Loucy (cell line): ENCODE measurements at regions not wholly inside any gene's neighbourhood (a gene's known extent, or its start where the extent isn't known, plus 50 kb on each side); places are given as distances from the start of the nearest gene placed in this dataset.

Source experiments
- H2AFZ ChIP-seq: fragments of 200-600 bp; sonication (generic); 2 replicates; pipeline ENCODE4 v1.6.0; 2016; ENCODE audit warnings: antibody characterized with exemption, mild to moderate bottlenecking, low read length, moderate library complexity
- H3F3A ChIP-seq: fragments of 200-600 bp; 2 replicates; pipeline ENCODE4 v1.6.0; 2016; ENCODE audit warnings: antibody characterized with exemption, low read depth, mild to moderate bottlenecking
- H3K27me3 ChIP-seq: fragments of 200-600 bp; sonication (generic); 2 replicates; pipeline ENCODE4 v1.6.1; 2014; ENCODE audit warnings: low read length, mild to moderate bottlenecking; ENCODE audit not compliant: insufficient read depth, poor library complexity, severe bottlenecking
- H3K36me3 ChIP-seq: fragments of 200-600 bp; sonication (generic); 2 replicates; pipeline ENCODE4 v1.6.1; 2016; ENCODE audit warnings: low read length; ENCODE audit not compliant: insufficient read depth
- H3K4me1 ChIP-seq: fragments of 200-600 bp; sonication (generic); 2 replicates; pipeline ENCODE4 v1.5.1; 2014; ENCODE audit warnings: low read length, mild to moderate bottlenecking; ENCODE audit not compliant: insufficient read depth, poor library complexity, severe bottlenecking
- H3K4me2 ChIP-seq: fragments of 200-600 bp; sonication (generic); 2 replicates; pipeline ENCODE4 v1.6.0; 2014; ENCODE audit warnings: antibody characterized with exemption, low read length, low read depth, mild to moderate bottlenecking; ENCODE audit not compliant: poor library complexity, severe bottlenecking
- H3K4me3 ChIP-seq: fragments of 200-600 bp; sonication (generic); 2 replicates; pipeline ENCODE4 v1.5.1; 2014; ENCODE audit warnings: low read length, mild to moderate bottlenecking, mixed read lengths; ENCODE audit not compliant: poor library complexity, severe bottlenecking
- H3K79me2 ChIP-seq: fragments of 200-600 bp; sonication (generic); 2 replicates; pipeline ENCODE4 v1.6.1; 2014; ENCODE audit warnings: low read length; ENCODE audit not compliant: insufficient read depth
- H3K9ac ChIP-seq: fragments of 200-600 bp; sonication (generic); 2 replicates; pipeline ENCODE4 v1.6.0; 2014; ENCODE audit warnings: mild to moderate bottlenecking, low read depth, low read length, moderate library complexity; ENCODE audit not compliant: poor library complexity, severe bottlenecking
- H3K9me2 ChIP-seq: fragments of 200-600 bp; sonication (generic); replicated peaks from 2 replicates; pipeline ENCODE4 v1.6.1; 2016; ENCODE audit warnings: low read depth, low read length, mixed read lengths
- H3K9me3 ChIP-seq: fragments of 200-600 bp; sonication (generic); 2 replicates; pipeline ENCODE4 v1.6.1; 2014; ENCODE audit warnings: mild to moderate bottlenecking, antibody characterized with exemption, low read length, low read depth; ENCODE audit not compliant: insufficient read depth
- H4K20me1 ChIP-seq: fragments of 200-600 bp; sonication (generic); 2 replicates; pipeline ENCODE4 v1.6.0; 2014; ENCODE audit warnings: antibody characterized with exemption, low read length, mild to moderate bottlenecking; ENCODE audit not compliant: insufficient read depth, poor library complexity, severe bottlenecking
- EZH2phosphoT487 ChIP-seq: fragments of 200-600 bp; IDR thresholded peaks from 2 replicates; pipeline ENCODE4 v1.6.1; 2018; ENCODE audit warnings: antibody characterized with exemption, mild to moderate bottlenecking, moderate library complexity, borderline replicate concordance
- TF ChIP-seq, protein P1 (sequence below): fragments of 200-600 bp; sonication (generic); conservative IDR thresholded peaks from 2 replicates; pipeline ENCODE4 v1.5.1; 2014; ENCODE audit warnings: mild to moderate bottlenecking, antibody characterized with exemption, low read length

DNA sequence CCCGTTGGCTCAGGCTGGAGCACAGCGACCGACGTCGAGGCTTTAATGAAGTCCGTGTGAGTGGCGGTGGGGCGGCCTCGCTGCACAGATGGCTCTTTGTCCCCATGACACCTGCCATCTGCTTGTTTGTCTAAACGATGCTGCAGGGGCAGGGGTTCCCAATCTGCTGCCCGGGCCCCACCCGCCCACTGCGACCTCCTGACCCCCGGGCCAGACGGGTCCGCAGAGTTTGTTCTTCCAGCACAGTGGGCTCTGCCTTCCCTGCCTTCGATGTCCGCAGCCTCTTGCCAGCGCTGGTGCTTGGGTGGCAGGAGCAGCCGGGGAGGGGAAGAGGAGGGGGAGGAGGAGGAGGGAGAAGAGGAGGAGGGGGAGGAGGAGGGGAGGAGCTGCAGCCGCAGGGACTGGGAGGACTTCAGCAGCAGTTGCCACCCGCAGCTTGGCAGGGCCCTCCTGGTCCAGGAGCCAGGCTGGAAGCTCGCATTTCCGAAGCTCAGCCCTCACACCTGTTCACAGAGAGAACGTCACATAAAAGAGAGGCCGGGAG lies 210.0 kb downstream of the DLL1 start:
- Histone ChIP-seq H4K20me1 (no peaks in the 10 kb centered on the region), H3K36me3 (no peaks in the 10 kb centered on the region), H3K4me1 (peaks cover 23% of the 10 kb centered on the region), H3K9ac (no peak overlapping the region), H3K9me2 (no peaks in the 10 kb centered on the region), H3F3A (no peaks in the 10 kb centered on the region), H2AFZ (no peak overlapping the region), H3K27me3 (no peaks in the 10 kb centered on the region), H3K4me2 (no peak overlapping the region), H3K79me2 (no peaks in the 10 kb centered on the region), H3K4me3 (no peak overlapping the region), H3K9me3 (peaks cover 4% of the 10 kb centered on the region; the same call in 1 of the 2 replicates)
- no peak for TF ChIP-seq EZH2phosphoT487
- TF ChIP-seq, protein P1, sequence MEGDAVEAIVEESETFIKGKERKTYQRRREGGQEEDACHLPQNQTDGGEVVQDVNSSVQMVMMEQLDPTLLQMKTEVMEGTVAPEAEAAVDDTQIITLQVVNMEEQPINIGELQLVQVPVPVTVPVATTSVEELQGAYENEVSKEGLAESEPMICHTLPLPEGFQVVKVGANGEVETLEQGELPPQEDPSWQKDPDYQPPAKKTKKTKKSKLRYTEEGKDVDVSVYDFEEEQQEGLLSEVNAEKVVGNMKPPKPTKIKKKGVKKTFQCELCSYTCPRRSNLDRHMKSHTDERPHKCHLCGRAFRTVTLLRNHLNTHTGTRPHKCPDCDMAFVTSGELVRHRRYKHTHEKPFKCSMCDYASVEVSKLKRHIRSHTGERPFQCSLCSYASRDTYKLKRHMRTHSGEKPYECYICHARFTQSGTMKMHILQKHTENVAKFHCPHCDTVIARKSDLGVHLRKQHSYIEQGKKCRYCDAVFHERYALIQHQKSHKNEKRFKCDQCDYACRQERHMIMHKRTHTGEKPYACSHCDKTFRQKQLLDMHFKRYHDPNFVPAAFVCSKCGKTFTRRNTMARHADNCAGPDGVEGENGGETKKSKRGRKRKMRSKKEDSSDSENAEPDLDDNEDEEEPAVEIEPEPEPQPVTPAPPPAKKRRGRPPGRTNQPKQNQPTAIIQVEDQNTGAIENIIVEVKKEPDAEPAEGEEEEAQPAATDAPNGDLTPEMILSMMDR: no peak

DNA sequence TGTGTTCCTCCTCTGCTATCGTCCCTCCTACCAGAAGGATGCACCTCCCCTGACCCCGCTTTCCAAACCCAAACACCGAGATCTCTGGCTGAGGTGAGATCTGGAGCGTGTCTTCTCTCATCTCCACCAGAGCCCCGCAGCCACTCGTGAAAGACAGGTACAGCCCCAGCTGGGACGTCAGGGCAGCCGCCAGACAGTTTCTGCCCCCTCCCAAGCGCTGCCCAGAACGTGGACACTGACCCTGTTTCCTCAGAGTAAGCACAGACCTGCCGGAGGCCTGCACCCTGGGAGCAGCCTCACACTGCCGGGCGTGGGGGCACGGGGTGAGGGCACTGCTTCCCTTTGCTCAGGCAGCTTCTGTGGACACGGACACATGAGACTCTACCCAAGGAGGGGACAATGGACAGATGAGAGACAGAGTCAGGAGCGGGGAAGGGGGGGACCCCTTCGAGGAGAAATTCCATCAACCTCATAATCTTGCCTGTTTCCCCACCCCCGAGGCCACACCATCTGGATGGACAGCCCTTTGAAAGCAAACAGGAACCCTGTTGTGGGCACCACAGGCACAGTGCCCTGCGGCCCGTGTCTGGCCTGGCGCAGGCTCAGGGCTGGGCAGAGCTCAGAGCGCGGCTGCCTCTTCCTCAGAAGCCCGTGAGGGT lies 210.6 kb downstream of the DLL1 start:
- Histone ChIP-seq H3K4me3 (no peak overlapping the region), H3K4me1 (peaks cover 23% of the 10 kb centered on the region), H3K36me3 (no peaks in the 10 kb centered on the region), H3K79me2 (no peaks in the 10 kb centered on the region), H4K20me1 (no peaks in the 10 kb centered on the region), H3K4me2 (no peak overlapping the region), H3K27me3 (no peaks in the 10 kb centered on the region), H2AFZ (no peak overlapping the region), H3K9ac (no peak overlapping the region), H3K9me2 (no peaks in the 10 kb centered on the region), H3F3A (no peaks in the 10 kb centered on the region), H3K9me3 (peaks cover 4% of the 10 kb centered on the region; the same call in 1 of the 2 replicates)
- TF ChIP-seq, protein P1: no peak

DNA sequence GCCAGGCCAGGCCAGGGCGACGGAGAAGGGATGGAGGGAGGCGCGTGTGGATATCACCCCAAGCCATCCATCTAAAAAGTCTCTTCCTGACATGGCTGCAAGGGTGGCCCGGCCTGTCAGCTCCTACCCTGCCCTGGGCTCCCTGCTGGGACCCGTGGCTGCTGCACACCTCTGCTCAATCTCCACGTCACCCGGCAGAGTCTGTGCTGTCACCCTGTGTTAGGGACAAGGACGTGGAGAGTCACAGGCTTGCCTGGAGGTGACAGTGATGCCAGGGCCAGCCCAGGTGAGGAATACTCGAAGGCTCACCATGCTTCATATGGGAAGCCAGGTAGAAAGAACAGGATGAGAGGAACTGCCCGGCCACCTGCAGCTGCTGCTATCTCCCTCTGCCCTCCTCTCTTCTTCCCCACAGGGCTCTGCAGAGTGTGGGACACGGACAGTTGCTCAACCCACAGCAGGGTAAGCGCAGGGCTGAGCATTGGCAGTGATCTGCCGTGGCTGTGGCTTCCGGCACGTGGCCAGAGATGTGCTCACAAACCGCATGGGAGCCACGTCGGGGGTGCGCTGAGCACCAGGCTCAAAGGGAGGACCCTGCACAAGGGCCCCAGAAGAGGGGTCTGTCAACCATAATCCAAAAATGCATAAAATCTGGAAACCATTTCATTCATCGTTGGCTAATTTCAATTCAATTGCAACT lies 214.3 kb downstream of the DLL1 start:
- Histone ChIP-seq H3K4me2 (no peak overlapping the region), H3K9me2 (no peaks in the 10 kb centered on the region), H3K9me3 (peaks cover 6% of the 10 kb centered on the region; the same call in 1 of the 2 replicates), H3K79me2 (no peaks in the 10 kb centered on the region), H3K4me1 (peaks cover 5% of the 10 kb centered on the region), H3K36me3 (no peaks in the 10 kb centered on the region), H3K4me3 (no peak overlapping the region), H3F3A (no peaks in the 10 kb centered on the region), H3K27me3 (no peaks in the 10 kb centered on the region), H3K9ac (no peak overlapping the region), H4K20me1 (no peaks in the 10 kb centered on the region), H2AFZ (no peak overlapping the region)
- TF ChIP-seq, protein P1: no peak
- TF ChIP-seq EZH2phosphoT487: no peak
